ENCODE measurements at regions not wholly inside any gene's neighbourhood (a gene's known extent, or its start where the extent isn't known, plus 50 kb on each side); places are given as distances from the start of the nearest gene placed in this dataset.

DNA sequence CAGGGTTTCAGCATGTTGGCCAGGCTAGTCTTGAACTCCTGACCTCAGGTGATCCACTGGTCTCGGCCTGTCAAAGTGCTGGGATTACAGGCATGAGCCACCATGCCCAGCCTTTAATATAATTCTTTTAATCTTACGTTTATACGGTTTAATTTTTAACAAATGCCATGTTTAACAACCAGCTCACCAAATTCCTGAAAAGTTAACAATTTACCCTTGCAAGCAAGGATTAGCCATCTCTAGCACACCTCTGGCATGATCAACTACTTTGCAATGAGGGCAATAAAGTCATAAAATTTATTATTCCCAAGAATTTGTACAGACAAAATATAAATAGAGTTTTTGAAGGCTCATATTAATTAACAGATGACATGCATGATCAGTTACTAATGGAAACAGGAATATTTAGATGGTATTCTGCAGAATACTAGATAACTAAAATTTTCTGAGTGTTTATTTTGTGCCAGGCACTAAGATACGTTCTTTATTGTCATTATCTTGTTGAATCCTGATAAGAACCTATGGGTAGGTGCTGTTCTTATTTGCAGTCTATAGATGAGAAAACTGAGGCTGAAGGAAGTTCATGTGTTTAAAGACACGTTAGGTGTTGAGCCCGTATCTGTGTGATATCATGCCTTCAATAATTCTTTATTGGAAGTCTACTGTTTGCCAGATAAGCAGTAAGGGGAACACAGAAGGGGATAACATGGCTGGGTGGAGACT lies 190.1 kb downstream of the CDCA7 start:
- Histone ChIP-seq H3K36me3 (no peaks in the 10 kb centered on the region), H3K27ac (no peak overlapping the region), H3K4me1 (no peaks in the 10 kb centered on the region), H3K27me3 (replicated peaks in 1 of 7) (no peaks in the 10 kb centered on the region), H3K9me3 (no peaks in the 10 kb centered on the region), H3K4me3 (no peak overlapping the region)
- DNase-seq, result no peak
- TF ChIP-seq POLR2A (IDR thresholded peaks at IDR 0.05), result no peak
- TF ChIP-seq, protein P1, sequence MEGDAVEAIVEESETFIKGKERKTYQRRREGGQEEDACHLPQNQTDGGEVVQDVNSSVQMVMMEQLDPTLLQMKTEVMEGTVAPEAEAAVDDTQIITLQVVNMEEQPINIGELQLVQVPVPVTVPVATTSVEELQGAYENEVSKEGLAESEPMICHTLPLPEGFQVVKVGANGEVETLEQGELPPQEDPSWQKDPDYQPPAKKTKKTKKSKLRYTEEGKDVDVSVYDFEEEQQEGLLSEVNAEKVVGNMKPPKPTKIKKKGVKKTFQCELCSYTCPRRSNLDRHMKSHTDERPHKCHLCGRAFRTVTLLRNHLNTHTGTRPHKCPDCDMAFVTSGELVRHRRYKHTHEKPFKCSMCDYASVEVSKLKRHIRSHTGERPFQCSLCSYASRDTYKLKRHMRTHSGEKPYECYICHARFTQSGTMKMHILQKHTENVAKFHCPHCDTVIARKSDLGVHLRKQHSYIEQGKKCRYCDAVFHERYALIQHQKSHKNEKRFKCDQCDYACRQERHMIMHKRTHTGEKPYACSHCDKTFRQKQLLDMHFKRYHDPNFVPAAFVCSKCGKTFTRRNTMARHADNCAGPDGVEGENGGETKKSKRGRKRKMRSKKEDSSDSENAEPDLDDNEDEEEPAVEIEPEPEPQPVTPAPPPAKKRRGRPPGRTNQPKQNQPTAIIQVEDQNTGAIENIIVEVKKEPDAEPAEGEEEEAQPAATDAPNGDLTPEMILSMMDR (IDR thresholded peaks at IDR 0.05 in 8 of 11, conservative IDR thresholded peaks at IDR 0.05 in 3 of 11), result no peak
- intact Hi-C loops (cut with DNase I; ENCODE audit: low total_unique reads), result no loop called here
- WGBS, 5 donors, result 76 to 88% (median 82%) methylated on average over 6 of the region's 6 CpGs

DNA sequence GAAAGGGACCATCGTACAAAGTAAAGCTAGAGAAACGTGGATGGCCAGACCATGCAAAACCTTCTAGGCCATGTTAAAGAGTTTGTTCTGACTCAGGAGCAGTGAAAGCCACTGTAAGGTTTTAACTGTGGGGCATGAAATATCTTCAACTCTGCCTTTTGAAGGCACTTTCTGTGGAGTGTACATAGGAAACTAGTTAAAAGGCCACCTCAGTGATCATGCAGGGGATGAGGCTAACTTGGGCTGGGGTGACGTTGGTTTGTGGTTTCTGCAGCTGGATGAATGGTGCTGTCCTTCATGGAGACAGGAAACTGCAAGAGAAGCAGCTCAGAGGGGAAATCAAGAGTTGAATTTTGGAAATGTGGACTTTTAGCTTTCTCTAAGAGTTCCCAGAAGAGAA lies 190.7 kb downstream of the CDCA7 start:
- TF ChIP-seq POLR2A (IDR thresholded peaks at IDR 0.05), result no peak
- TF ChIP-seq, protein P1 (IDR thresholded peaks at IDR 0.05 in 8 of 11, conservative IDR thresholded peaks at IDR 0.05 in 3 of 11), result no peak
- no peak for TF ChIP-seq POLR2AphosphoS5 (IDR thresholded peaks at IDR 0.05)
- H3K4me1 ChIP-seq, result no peaks in the 10 kb centered on the region
- H3K9me3 ChIP-seq, result no peaks in the 10 kb centered on the region
- no peaks in the 10 kb centered on the region for H3K36me3 ChIP-seq
- H3K27me3 ChIP-seq (replicated peaks in 1 of 7), result no peaks in the 10 kb centered on the region
- no peak overlapping the region for H3K4me3 ChIP-seq
- 52 to 56% (median 54%) methylated on average over 3 of the region's 3 CpGs for WGBS, 5 donors
- intact Hi-C loops (cut with DNase I; ENCODE audit: low total_unique reads), result no loop called here
- no peak overlapping the region for H3K27ac ChIP-seq
- DNase-seq, result no peak

DNA sequence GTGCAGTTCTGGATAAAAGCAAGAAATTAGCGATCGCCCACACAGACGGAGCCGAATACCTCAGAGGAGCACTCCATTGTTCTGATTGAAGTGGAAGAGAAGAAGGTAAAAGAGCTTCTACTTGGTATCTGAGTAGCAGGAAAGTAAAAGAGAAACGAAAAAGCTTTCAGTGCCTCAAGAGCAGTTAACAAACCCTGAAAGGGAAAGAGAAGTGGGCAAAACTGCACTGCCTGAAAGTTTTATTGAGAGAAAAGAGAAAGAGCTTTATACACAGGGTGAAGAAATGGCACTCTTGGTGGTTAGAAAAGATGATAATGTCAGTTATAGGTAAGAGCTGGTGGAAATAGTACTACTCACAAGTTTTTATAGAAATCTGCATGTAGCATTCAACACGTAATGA lies 192.8 kb downstream of the CDCA7 start:
- Histone ChIP-seq H3K36me3 (no peaks in the 10 kb centered on the region), H3K9me3 (no peaks in the 10 kb centered on the region), H3K4me1 (no peaks in the 10 kb centered on the region), H3K4me3 (no peak overlapping the region), H3K27me3 (replicated peaks in 1 of 7) (no peaks in the 10 kb centered on the region), H3K27ac (no peak overlapping the region)
- 78 to 85% (median 84%) methylated on average over 6 of the region's 6 CpGs for WGBS, 5 donors
- TF ChIP-seq, protein P1 (IDR thresholded peaks at IDR 0.05 in 8 of 11, conservative IDR thresholded peaks at IDR 0.05 in 3 of 11), result no peak
- TF ChIP-seq POLR2AphosphoS5 (IDR thresholded peaks at IDR 0.05) (no peak), POLR2A (IDR thresholded peaks at IDR 0.05) (no peak)
- intact Hi-C loops (cut with DNase I; ENCODE audit: low total_unique reads), result no loop called here
- no peak for DNase-seq

DNA sequence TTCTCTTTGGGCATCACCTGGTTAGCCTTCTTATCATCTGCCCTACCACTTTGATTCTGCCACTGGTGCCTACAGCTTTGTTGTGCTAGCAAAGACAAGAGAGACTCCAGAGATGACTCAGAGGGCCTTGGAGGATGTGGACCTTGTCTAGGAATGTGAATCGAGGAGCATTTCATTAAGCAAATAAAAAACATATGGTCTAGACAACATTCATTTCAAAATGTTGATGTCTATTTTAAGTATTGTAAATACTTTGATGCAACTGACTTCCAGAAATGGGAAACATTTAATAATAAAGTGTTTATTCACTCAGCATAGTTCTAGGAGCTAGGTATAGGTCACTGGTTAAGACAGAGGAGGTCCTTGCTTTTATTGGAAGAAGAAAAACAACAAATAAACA lies 195.5 kb downstream of the CDCA7 start:
- no peaks in the 10 kb centered on the region for H3K36me3 ChIP-seq
- no peak overlapping the region for H3K27ac ChIP-seq
- intact Hi-C loops (cut with DNase I; ENCODE audit: low total_unique reads), result no loop called here
- no peaks in the 10 kb centered on the region for H3K4me1 ChIP-seq
- DNase-seq, result no peak
- WGBS, 5 donors, result 73 to 88% (median 77%) methylated on average over 1 of the region's 1 CpG
- H3K27me3 ChIP-seq (replicated peaks in 1 of 7), result peaks cover 0 to 4% (median 0%) of the 10 kb centered on the region in 7 donors
- no peak for TF ChIP-seq POLR2A (IDR thresholded peaks at IDR 0.05)
- no peaks in the 10 kb centered on the region for H3K9me3 ChIP-seq
- H3K4me3 ChIP-seq, result no peak overlapping the region
